HepG2 (cell line): ENCODE measurements at regions not wholly inside any gene's neighbourhood (a gene's known extent, or its start where the extent isn't known, plus 50 kb on each side); places are given as distances from the start of the nearest gene placed in this dataset.

Experiments
- ATAC-seq: fragments of 200-7000 bp; cut with Tn5 transposase; 3 replicates; pipeline ENCODE4 v1.9.1; 2020; ENCODE audit warnings: mild to moderate bottlenecking, moderate library complexity
- BruUV-seq: library from RNA; stranded (reverse); fragments of 400-500 nt; replicated peaks from 2 replicates; lab custom pipeline; 2021; lab: Mats Ljungman, UMichigan
- CTCF ChIA-PET: fragments of 300-600 bp; formaldehyde crosslinking; extraction: SDS; loops from one replicate; lab custom pipeline; 2021; ENCODE audit warnings: low total read pairs, inconsistent platforms, low intra/inter-chr PET ratio; lab: Yijun Ruan, JAX
- POLR2A ChIA-PET: fragments of 350-600 bp; sonication (Branson Sonifier 250); formaldehyde crosslinking; loops from one replicate; lab custom pipeline; 2020; ENCODE audit warnings: antibody characterized with exemption, inconsistent platforms; lab: Yijun Ruan, JAX
- DNase-seq: peaks from one replicate; pipeline ENCODE4 v3.0.0-alpha.2; 2015; ENCODE audit warnings: low spot score
- FAIRE-seq: peaks from 3 replicates; lab custom pipeline; 2011; peaks lifted over from hg19 to GRCh38; lab: Jason Lieb, UNC
- H2AFZ ChIP-seq: one replicate; pipeline ENCODE4 v1.6.1; 2011; ENCODE audit warnings: low read length, inconsistent platforms
- H3K27ac ChIP-seq: fragments of 300-600 bp; 3 replicates; pipeline ENCODE4 v1.8.0; 2011; ENCODE audit warnings: mixed run types, mild to moderate bottlenecking, mixed read lengths, low read length, inconsistent platforms; ENCODE audit not compliant: insufficient read depth; ENCODE audit errors: extremely low read length
- H3K27me3 ChIP-seq, 2 experiments: fragments of 200-600 bp in 1 of 2; 2 replicates in 1 of 2; 3 replicates in 1 of 2; pipeline versions ENCODE4 v1.6.0 to v1.8.0; 2011; ENCODE audit warnings: low read length in 2 of 2, mild to moderate bottlenecking in 2 of 2, moderate library complexity in 2 of 2, inconsistent platforms in 1 of 2; ENCODE audit not compliant: insufficient read depth in 2 of 2, control insufficient read depth in 1 of 2
- H3K36me3 ChIP-seq, 2 experiments: fragments of 200-600 bp in 1 of 2; replicated peaks in 1 of 2; 2 replicates in 1 of 2; 3 replicates in 1 of 2; pipeline versions ENCODE4 v1.5.1 to v1.8.0; 2011; ENCODE audit warnings: low read length in 2 of 2, inconsistent platforms in 1 of 2; ENCODE audit not compliant: insufficient read depth in 2 of 2, control insufficient read depth in 1 of 2
- H3K4me1 ChIP-seq: 2 replicates; pipeline ENCODE4 v1.5.1; 2012; ENCODE audit warnings: low read length, inconsistent platforms; ENCODE audit not compliant: insufficient read depth
- H3K4me2 ChIP-seq: 2 replicates; pipeline ENCODE4 v1.6.0; 2011; ENCODE audit warnings: low read depth, low read length, inconsistent platforms
- H3K4me3 ChIP-seq, 3 experiments: fragments of 200-600 bp in 1 of 3; sonication (generic), shearing (Covaris generic) in 1 of 3; replicated peaks in 1 of 3; 2 replicates each; pipeline ENCODE4 v1.5.1; 2011 to 2016; ENCODE audit warnings: low read length in 3 of 3, inconsistent platforms in 2 of 3, low read depth in 2 of 3, mild to moderate bottlenecking in 2 of 3, control low read depth in 1 of 3, mixed read lengths in 1 of 3; ENCODE audit not compliant: insufficient read depth in 1 of 3
- H3K79me2 ChIP-seq: one replicate; pipeline ENCODE4 v1.6.1; 2011; ENCODE audit warnings: low read length, inconsistent platforms; ENCODE audit not compliant: insufficient read depth
- H3K9ac ChIP-seq: 2 replicates; pipeline ENCODE4 v1.6.0; 2011; ENCODE audit warnings: mild to moderate bottlenecking, low read depth, low read length, inconsistent platforms; ENCODE audit not compliant: insufficient read depth
- H3K9me3 ChIP-seq: 2 replicates; pipeline ENCODE4 v1.5.1; 2012; ENCODE audit warnings: mild to moderate bottlenecking, low read length
- H4K20me1 ChIP-seq: 2 replicates; pipeline ENCODE4 v1.6.0; 2011; ENCODE audit warnings: inconsistent platforms, mild to moderate bottlenecking, low read length, moderate library complexity; ENCODE audit not compliant: insufficient read depth
- ELF4 ChIP-seq: sonication (generic); formaldehyde crosslinking; IDR thresholded peaks from 2 replicates; pipeline ENCODE4 v1.5.0; 2020; ENCODE audit warnings: missing genetic modification reagents, mild to moderate bottlenecking, moderate library complexity, borderline replicate concordance
- MTF2 ChIP-seq: sonication (generic); formaldehyde crosslinking; IDR thresholded peaks from 2 replicates; pipeline ENCODE4 v1.5.0; 2020; ENCODE audit warnings: missing genetic modification reagents, borderline replicate concordance
- TMF1 ChIP-seq: sonication (generic); formaldehyde crosslinking; IDR thresholded peaks from 2 replicates; pipeline ENCODE4 v1.8.1; 2022; ENCODE audit warnings: low read depth, missing genetic modification reagents
- ZFY ChIP-seq: sonication (generic); formaldehyde crosslinking; IDR thresholded peaks from 2 replicates; pipeline ENCODE4 v1.4.0; 2020; ENCODE audit warnings: missing genetic modification reagents
- ZNF225 ChIP-seq: sonication (generic); formaldehyde crosslinking; IDR thresholded peaks from 2 replicates; pipeline ENCODE4 v1.4.0; 2020; ENCODE audit warnings: mild to moderate bottlenecking, missing genetic modification reagents
- ZNF329 ChIP-seq: sonication (generic); formaldehyde crosslinking; IDR thresholded peaks from 2 replicates; pipeline ENCODE4 v1.9.0; 2021; ENCODE audit warnings: low read depth, mild to moderate bottlenecking, missing genetic modification reagents
- ZNF556 ChIP-seq: sonication (generic); formaldehyde crosslinking; IDR thresholded peaks from 2 replicates; pipeline ENCODE4 v1.4.0; 2020; ENCODE audit warnings: mild to moderate bottlenecking, missing genetic modification reagents, borderline replicate concordance
- ZNF703 ChIP-seq: sonication (generic); formaldehyde crosslinking; IDR thresholded peaks from 2 replicates; pipeline ENCODE4 v1.5.1; 2020; ENCODE audit warnings: missing genetic modification reagents, mild to moderate bottlenecking, moderate library complexity, borderline replicate concordance
- ZNF816 ChIP-seq: sonication (generic); formaldehyde crosslinking; IDR thresholded peaks from 2 replicates; pipeline ENCODE4 v1.8.0; 2022; ENCODE audit warnings: missing genetic modification reagents, mild to moderate bottlenecking, borderline replicate concordance
- WGBS: methylation state at CpG from one replicate; pipeline ENCODE4 v1.1.6; 2017; ENCODE audit warnings: low lambda C conversion rate; 5-methylcytosine and 5-hydroxymethylcytosine counted together
- in situ Hi-C: cut with HindIII; loops from 2 replicates; pipeline ENCODE4 v1.10.0; 2017; ENCODE audit warnings: low pct_unique_long_range_greater_than_20kb; ENCODE audit not compliant: extremely low pct_ligation_motif_present
- intact Hi-C: fragments of 100-400 bp; cut with micrococcal nuclease; formaldehyde crosslinking; loops from one replicate; pipeline ENCODE4 v1.10.0; 2022; ENCODE audit not compliant: unreplicated experiment
- TF ChIP-seq, protein P1 (sequence below): sonication (generic); formaldehyde crosslinking; IDR thresholded peaks from 2 replicates; pipeline ENCODE4 v1.4.0; 2020; ENCODE audit warnings: missing genetic modification reagents

DNA sequence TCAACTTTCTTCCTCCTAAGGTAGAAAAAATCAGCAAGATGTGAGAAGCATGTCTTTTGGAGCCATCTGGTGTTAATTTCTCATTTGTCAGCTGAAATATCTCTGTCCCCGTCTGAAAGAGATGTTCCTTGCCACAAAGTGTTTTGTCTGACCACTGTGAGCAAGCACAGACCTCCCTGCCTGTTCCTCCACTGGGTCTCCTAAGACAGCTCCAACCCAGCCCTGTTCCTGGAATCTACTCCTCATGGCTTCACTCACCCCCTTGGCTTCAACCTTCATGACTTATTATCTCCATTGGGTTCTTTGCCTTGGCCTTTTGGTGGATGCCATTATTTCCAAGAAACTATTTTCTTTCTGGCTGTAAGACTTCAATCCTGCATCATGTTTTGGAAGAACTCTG lies 65.7 kb upstream of the CACHD1 start:
- no TSS peak for BruUV-seq
- Histone ChIP-seq H3K4me1 (no peaks in the 10 kb centered on the region), H3K4me2 (no peak overlapping the region), H2AFZ (no peak overlapping the region), H3K27ac (no peak overlapping the region), H3K79me2 (no peaks in the 10 kb centered on the region), H3K9ac (no peak overlapping the region), H4K20me1 (no peaks in the 10 kb centered on the region), H3K9me3 (no peaks in the 10 kb centered on the region), H3K36me3 (no peaks in the 10 kb centered on the region), H3K4me3 (no peak overlapping the region), H3K27me3 (no peaks in the 10 kb centered on the region)
- TF ChIP-seq, protein P1, sequence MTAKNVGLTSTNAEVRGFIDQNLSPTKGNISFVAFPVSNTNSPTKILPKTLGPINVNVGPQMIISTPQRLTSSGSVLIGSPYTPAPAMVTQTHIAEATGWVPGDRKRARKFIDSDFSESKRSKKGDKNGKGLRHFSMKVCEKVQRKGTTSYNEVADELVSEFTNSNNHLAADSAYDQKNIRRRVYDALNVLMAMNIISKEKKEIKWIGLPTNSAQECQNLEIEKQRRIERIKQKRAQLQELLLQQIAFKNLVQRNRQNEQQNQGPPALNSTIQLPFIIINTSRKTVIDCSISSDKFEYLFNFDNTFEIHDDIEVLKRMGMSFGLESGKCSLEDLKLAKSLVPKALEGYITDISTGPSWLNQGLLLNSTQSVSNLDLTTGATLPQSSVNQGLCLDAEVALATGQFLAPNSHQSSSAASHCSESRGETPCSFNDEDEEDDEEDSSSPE (CRISPR knock-in tag): no peak
- no peak for TF ChIP-seq ZNF329
- no peak for TF ChIP-seq TMF1
- TF ChIP-seq ZFY (CRISPR knock-in tag): no peak
- TF ChIP-seq ZNF816 (CRISPR knock-in tag): no peak
- TF ChIP-seq ZNF703 (CRISPR knock-in tag): no peak
- no peak for TF ChIP-seq MTF2 (CRISPR knock-in tag)
- TF ChIP-seq ZNF556 (CRISPR knock-in tag): no peak
- TF ChIP-seq ZNF225 (CRISPR knock-in tag): no peak
- TF ChIP-seq ELF4 (CRISPR knock-in tag): no peak
- DNase-seq (no peak), ATAC-seq (no peak), FAIRE-seq (no peak)
- POLR2A ChIA-PET: no interaction called here
- intact Hi-C loops: no loop called here
- 0% methylated on average over 1 of the region's 1 CpG for WGBS
- CTCF ChIA-PET: no interaction called here
- in situ Hi-C loops: no loop called here
